ENCODE measurements at regions not wholly inside any gene's neighbourhood (a gene's known extent, or its start where the extent isn't known, plus 50 kb on each side); places are given as distances from the start of the nearest gene placed in this dataset.
A peak's percentile ranks its signal among the peaks of the same experiment; 100 is the strongest.
"Not testable (repeated sequence)": the region's sequence is repeated elsewhere in the genome, so short reads cannot be mapped to it uniquely, and the experiment has no call there.

- no peak for DNase-seq (ENCODE audit: low spot score)
Measured at GRCh38 chr3:110956081-110956480, 115.5 kb upstream of the NECTIN3 start.

- DNase-seq (ENCODE audit: low spot score) = no peak
Measured at GRCh38 chr3:110957247-110958025, 114.2 kb upstream of the NECTIN3 start.

GRCh38 chr3:110958313-110959147 is 113.1 kb upstream of the NECTIN3 start:
- DNase-seq (ENCODE audit: low spot score) = no peak

DNA sequence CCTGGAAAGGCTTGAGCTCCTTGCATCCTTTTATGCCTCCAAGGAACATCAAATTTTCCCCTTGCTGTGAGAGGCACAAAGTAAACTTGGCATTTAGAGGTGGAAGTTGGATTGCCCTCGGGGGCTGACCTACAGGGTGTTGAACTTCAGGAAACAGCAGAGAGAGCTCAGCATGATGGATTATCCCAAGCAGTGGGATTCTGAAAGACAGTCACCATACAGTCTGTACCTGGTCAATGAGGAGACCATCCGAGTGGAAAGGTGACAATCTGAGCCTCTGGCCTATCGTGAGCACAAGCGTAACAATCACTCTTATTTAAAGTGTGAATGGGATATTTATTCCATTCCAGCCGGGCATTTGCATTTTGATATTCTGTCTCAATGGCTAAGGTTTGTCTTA is 105.6 kb upstream of the NECTIN3 start:
- no peak for DNase-seq (ENCODE audit: low spot score)

DNA sequence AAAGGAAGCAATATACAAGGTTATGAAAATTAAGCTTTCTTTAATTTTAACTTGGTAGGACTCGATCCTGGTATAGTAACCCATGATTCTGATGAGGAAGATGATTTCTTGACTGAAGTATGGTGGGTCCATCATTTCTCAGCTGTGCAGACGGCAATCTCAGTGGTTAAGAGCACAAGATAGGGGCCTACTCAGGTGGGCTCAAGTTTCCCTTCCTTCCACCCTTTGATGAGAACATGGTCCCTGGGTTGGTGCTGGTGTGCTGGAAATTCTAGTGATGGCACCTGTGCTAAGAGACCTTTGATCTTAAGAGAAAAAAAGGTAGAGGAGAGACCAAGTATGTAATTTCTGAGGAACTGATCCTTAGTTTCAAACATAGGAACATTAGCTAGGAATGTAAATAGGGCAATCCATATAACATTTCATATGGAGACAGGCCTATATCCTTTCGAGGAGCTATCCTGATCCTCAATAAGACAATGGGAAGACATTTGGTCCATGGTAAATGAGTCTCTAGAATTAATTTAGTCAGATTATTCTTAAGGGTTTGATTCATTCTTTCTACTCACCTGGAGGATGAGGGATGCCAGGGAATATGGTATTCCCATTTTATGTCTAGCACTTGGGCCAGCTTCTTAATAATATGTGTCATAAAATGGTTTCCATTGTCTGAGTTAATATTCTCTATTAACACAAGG is 104.5 kb upstream of the NECTIN3 start:
- no peak for DNase-seq (ENCODE audit: low spot score)

GRCh38 chr3:110968076-110968475 is 103.5 kb upstream of the NECTIN3 start:
- no peak for DNase-seq (ENCODE audit: low spot score)

DNA sequence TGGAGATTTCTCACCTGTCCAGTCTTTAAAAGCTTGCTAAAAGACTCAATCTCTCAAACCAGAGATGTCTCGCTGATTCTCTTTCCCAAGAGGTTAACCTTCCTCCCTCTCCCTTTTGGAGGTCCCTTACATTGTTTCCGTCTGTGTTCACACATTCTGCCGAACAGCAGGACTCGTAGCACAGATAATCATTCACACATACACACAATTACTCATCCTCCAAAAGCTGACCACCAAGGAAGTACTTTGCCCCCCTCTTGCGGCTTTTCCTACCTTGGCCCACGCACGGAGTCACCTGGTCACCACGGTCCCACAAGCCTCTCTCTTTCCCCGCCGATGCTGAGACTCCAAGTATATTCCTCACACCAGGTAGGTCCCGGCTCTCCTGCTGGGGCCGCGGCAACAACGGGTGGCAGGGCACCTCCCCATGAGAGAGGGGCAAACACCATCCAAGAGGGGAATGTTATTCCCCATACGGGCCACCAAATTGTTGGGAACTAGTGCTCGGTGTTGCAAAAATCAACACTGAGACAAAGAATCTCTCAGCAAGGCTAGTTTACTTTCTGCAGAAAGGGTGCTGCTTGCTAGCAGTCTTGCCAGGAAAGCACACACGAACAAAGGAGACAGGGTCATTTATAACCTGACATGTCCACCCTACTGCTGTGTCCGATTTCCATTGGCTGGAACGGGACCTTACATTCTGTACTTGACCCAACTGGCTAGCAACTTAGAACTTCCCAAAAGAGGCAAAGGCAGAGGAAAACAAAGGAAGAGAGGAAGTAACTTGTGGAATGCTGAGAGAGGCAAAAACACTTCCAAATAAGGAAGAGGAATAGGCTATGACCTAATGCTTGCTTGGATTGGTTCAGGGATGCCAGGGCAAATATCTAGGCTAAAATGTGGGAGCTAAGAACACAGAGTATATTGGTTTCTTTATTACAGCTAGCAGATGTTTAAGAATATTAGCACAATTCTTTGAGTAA is 102.1 kb upstream of the NECTIN3 start:
- no peak for DNase-seq (ENCODE audit: low spot score)

DNA sequence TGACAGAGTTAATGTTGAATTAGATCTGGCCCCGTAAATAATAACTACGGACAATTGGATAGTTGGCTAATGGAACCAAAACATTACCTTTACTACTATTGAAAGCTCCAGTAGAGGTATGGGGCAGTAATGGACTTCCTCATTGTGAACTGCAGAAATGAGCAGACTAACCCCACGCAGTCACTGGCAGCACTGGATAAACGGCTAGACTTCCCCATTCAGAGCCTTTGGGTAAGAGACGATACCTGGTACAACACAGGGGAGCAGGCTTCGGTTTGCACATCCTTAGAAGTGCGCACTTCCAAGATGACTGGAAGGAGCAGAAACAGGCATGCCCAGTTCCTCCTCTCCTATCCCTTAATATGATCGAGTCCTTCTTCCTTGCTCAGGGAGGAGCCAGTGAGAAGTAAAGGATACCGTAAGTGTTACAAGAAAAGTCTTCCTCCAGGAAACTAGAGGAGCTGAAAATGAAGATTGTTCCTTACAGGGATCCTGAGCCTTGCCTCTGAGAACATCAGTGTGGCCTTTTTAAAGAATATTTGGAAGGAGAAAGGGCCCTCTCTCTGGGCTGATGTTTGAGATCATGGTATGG is 100.5 kb upstream of the NECTIN3 start:
- no peak for DNase-seq (ENCODE audit: low spot score)

GRCh38 chr3:110973263-110973895 is 98.2 kb upstream of the NECTIN3 start:
- no peak for DNase-seq (ENCODE audit: low spot score)

GRCh38 chr3:110974902-110975301 is 96.7 kb upstream of the NECTIN3 start:
- DNase-seq (ENCODE audit: low spot score) = no peak

GRCh38 chr3:110984456-110985250 is 87.0 kb upstream of the NECTIN3 start:
- DNase-seq (ENCODE audit: low spot score) = no peak

DNA sequence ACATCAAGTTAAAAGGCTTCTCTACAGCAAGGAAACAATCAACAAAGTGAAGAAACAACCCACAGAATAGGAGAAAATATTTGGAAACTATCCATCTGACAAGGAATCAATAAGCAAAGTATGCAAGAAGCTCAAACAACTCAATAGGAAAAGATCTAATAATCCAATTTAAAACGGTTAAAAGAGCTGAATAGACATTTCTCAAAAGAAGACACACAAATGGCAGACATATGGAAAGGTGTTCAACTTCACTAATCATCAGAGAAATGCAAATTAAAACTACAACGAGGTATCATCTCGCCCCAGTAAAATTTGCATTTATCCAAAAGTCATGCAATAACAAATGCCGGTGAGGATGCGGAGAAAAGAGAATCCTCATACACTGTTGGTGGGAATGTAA is 82.2 kb upstream of the NECTIN3 start:
- DNase-seq (ENCODE audit: low spot score) = no peak

DNA sequence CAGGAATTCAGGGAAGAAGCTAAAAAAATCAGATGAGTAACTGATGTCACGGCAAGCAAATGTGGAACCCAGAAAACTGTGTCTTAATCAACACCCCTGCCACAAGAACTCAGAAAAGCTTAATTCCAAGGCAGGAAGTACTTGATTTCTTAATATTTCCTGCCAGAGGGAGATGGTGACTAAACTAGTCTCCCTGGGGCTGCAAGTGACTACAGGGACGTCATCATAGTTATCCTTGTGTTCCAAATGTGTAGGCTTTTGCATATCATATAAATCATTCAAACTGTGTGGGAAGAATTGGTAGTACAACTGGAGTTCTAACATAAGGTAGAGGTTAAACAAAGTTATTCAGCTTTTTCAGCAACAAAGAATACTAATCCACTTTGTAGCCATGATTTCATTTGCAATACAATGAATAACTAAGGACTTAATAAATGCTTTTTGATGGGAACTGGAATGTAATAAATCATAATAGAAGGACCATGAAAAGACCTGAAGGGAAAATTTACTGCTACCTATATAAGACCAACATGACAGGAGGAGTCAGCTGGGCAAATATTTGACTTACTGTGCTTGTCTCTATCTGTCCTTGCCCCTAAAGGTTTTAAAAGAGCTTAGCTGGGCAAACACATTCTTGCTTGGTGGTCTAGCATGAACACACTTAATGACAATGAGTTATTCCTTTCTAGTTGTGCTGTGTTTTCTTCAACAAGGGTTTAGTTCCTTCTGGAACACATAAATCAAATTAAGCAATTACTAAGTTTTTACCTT is 76.0 kb upstream of the NECTIN3 start:
- peak; percentile 40 for DNase-seq (ENCODE audit: low spot score)

DNA sequence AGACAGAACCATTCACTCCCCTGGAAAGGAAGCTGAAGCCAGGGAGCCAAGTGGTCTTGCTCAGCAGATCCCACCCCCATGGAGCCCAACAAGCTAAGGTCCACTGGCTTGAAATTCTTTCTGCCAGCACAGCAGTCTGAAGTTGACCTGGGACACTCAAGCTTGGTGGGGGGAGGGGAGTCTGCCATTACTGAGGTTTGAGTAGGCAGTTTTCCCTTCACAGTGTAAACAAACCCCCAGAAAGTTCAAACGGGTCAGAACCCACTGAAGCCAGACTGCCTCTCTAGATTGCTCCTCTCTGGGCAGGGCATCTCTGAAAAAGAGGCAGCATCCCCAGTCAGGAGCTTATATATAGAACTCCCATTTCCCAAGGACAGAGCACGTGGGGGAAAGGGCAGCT is 72.8 kb upstream of the NECTIN3 start:
- not testable (repeated sequence) for DNase-seq (ENCODE audit: low spot score)

- DNase-seq (ENCODE audit: low spot score) = not testable (repeated sequence)
Measured at GRCh38 chr3:111006485-111006884, 65.1 kb upstream of the NECTIN3 start.

DNA sequence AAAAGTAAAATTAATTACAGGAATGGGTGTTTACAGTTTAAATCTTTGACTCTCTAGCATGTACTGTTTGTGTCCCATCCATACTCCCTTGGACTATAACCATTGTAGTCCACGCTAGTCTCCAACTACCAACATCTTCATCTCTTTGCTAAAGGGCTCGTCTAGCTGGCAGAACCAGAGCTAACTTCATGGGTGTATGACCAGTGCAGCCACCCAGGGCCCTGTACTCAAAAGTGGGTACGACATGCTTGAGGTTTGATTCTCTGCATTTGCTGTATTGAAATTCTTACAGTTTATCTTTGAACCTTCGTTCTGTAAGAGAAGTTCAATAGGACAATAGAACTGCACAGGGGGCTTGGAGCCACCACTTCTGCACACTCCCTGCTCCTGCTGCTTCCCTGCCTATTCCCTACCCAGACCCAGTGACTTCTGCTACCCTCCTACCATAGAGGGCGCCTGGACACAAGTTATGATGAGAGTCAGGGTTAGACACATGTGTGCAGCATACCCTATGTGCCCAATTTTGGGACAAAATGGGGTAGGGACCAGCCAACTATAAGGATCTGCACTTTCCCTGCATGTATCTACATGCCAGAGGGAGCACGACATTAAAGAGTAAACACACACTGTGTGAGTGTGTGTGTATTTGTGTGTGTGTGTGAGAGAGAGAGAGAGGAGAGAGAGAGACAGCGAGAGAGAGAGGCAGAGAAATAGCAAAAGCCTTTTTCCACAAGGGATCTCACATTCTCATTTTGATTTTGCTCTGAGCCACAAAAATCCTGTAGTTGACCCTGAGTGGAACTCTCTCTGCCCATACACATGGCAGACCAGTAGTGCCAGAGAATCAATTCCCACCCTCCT is 59.0 kb upstream of the NECTIN3 start:
- DNase-seq (ENCODE audit: low spot score) = no peak
